ENCODE measurements at regions not wholly inside any gene's neighbourhood (a gene's known extent, or its start where the extent isn't known, plus 50 kb on each side); places are given as distances from the start of the nearest gene placed in this dataset.

DNA sequence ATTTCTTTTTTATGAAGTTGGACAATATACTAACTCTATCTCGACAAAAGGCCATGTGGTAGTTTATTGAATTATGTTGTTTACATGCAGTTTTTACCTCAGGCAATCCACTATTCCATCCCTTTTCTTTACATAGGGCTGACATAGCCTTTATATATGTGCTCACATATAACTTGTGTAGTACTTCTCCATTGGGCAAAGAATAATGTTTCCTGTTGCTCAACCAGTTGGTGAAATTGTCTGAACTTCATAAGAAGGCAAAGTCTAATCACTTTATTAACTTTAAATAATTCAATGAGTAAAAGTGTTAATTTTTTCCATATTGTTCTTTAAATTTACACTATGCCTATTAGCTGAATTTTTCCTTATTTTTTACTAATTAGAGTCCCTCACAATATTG, 1272.1 kb downstream of the EPHA7 start:
- Mint-ChIP-seq H3K4me3 (no peak overlapping the region), H3K27ac (no peak overlapping the region), H3K27me3 (no peaks in the 10 kb centered on the region), H3K36me3 (no peaks in the 10 kb centered on the region), H3K4me1 (no peaks in the 10 kb centered on the region), H3K9me3 (peaks cover 3% of the 10 kb centered on the region)
- ATAC-seq = no peak

- no peak overlapping the region for H3K4me3 Mint-ChIP-seq
- no peaks in the 10 kb centered on the region for H3K36me3 Mint-ChIP-seq
- ATAC-seq = no peak
- H3K27me3 Mint-ChIP-seq = no peaks in the 10 kb centered on the region
- H3K9me3 Mint-ChIP-seq = peaks cover 3% of the 10 kb centered on the region
- no peaks in the 10 kb centered on the region for H3K4me1 Mint-ChIP-seq
- no peak overlapping the region for H3K27ac Mint-ChIP-seq
Observed at GRCh38 chr6:92139601-92140000, 1279.8 kb downstream of the EPHA7 start.

GRCh38 chr6:92132957-92133356, 1286.4 kb downstream of the EPHA7 start:
- Mint-ChIP-seq H3K27me3 (no peaks in the 10 kb centered on the region), H3K4me1 (no peaks in the 10 kb centered on the region), H3K4me3 (no peak overlapping the region), H3K36me3 (no peaks in the 10 kb centered on the region), H3K27ac (no peak overlapping the region), H3K9me3 (peaks cover 9% of the 10 kb centered on the region)
- no peak for ATAC-seq

- Mint-ChIP-seq H3K4me3 (no peak overlapping the region), H3K9me3 (peaks cover 9% of the 10 kb centered on the region), H3K4me1 (no peaks in the 10 kb centered on the region), H3K27ac (no peak overlapping the region), H3K27me3 (no peaks in the 10 kb centered on the region), H3K36me3 (no peaks in the 10 kb centered on the region)
- ATAC-seq = no peak
Observed at GRCh38 chr6:92132457-92132856, 1286.9 kb downstream of the EPHA7 start.

- H3K4me3 Mint-ChIP-seq = no peak overlapping the region
- H3K27ac Mint-ChIP-seq = no peak overlapping the region
- no peak for ATAC-seq
- no peaks in the 10 kb centered on the region for H3K36me3 Mint-ChIP-seq
- peaks cover 9% of the 10 kb centered on the region for H3K9me3 Mint-ChIP-seq
- no peaks in the 10 kb centered on the region for H3K27me3 Mint-ChIP-seq
- no peaks in the 10 kb centered on the region for H3K4me1 Mint-ChIP-seq
Observed at GRCh38 chr6:92130944-92131343, 1288.4 kb downstream of the EPHA7 start.

GRCh38 chr6:92126983-92127382, 1292.4 kb downstream of the EPHA7 start:
- Mint-ChIP-seq H3K27ac (no peak overlapping the region), H3K9me3 (peaks cover 3% of the 10 kb centered on the region), H3K4me1 (no peaks in the 10 kb centered on the region), H3K36me3 (no peaks in the 10 kb centered on the region), H3K4me3 (no peak overlapping the region), H3K27me3 (no peaks in the 10 kb centered on the region)
- no peak for ATAC-seq

DNA sequence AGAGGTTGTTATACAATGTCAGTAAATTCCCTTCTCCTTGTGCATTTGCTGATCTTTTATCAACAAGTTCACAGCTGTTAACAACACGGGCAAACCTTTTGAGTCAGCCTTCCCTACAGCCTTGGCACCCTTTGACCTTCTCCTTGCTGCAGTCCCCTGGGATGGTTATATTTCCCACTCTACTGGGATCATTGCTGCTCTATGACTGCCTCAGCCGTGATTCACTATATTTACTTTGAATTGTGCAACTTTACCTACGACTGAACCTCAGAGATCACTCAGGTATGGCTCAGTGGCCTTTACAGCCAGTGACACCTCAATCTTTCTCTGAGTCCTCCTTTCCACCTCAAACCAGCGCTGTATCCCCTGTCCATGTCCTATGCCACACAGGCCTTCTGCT, 1293.3 kb downstream of the EPHA7 start:
- no peaks in the 10 kb centered on the region for H3K27me3 Mint-ChIP-seq
- H3K36me3 Mint-ChIP-seq = no peaks in the 10 kb centered on the region
- H3K9me3 Mint-ChIP-seq = peaks cover 3% of the 10 kb centered on the region
- no peaks in the 10 kb centered on the region for H3K4me1 Mint-ChIP-seq
- no peak overlapping the region for H3K4me3 Mint-ChIP-seq
- ATAC-seq = no peak
- H3K27ac Mint-ChIP-seq = no peak overlapping the region

GRCh38 chr6:92125681-92126080, 1293.7 kb downstream of the EPHA7 start:
- no peaks in the 10 kb centered on the region for H3K36me3 Mint-ChIP-seq
- H3K4me1 Mint-ChIP-seq = no peaks in the 10 kb centered on the region
- H3K4me3 Mint-ChIP-seq = no peak overlapping the region
- no peaks in the 10 kb centered on the region for H3K27me3 Mint-ChIP-seq
- ATAC-seq = no peak
- H3K9me3 Mint-ChIP-seq = peaks cover 3% of the 10 kb centered on the region
- H3K27ac Mint-ChIP-seq = no peak overlapping the region

DNA sequence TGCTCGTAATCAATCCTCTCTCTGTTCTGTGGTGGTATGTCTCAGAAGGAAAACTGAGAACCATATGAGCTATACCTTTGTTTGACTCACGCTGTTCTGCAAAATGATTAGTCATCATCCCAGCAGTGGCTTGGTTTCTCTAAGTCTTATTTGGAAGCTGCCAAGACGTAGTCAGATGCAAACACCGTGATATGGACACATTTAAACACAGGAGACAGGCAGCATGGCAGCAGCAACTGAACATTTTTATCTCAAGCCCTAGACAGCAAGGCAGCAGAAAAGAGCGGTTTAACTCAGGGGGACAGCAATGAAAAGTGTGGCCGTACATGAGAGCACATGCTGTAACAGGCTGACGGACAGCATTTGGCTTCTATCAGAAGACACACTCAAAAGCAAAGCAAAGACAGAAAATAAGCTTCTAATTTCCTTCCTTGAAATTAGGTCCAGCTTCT, 1295.1 kb downstream of the EPHA7 start:
- ATAC-seq = no peak
- Mint-ChIP-seq H3K4me1 (no peaks in the 10 kb centered on the region), H3K27me3 (no peaks in the 10 kb centered on the region), H3K36me3 (no peaks in the 10 kb centered on the region), H3K27ac (no peak overlapping the region), H3K9me3 (peaks cover 3% of the 10 kb centered on the region), H3K4me3 (no peak overlapping the region)

DNA sequence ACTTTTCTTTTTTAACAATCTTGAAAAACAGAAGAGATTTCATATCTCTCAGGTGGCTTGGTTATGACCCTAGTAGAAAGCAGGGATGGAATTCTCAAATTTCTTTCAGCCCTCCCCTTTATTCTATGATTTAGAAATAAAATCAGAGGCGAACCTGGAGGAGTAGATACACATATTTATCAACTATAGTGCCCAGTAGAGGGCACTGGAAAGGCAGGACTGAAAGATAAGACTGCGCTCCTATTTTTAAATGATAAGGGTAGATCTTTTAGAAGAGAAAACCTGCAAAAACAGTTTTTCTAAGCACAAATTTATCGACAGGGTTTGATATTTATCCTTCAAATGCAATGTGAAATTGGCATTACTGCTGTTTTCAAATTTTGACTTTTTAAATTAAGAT, 1296.6 kb downstream of the EPHA7 start:
- H3K9me3 Mint-ChIP-seq = no peaks in the 10 kb centered on the region
- no peaks in the 10 kb centered on the region for H3K36me3 Mint-ChIP-seq
- no peak for ATAC-seq

GRCh38 chr6:92121228-92121627, 1298.1 kb downstream of the EPHA7 start:
- H3K27ac Mint-ChIP-seq = no peak overlapping the region
- H3K9me3 Mint-ChIP-seq = no peaks in the 10 kb centered on the region
- H3K36me3 Mint-ChIP-seq = no peaks in the 10 kb centered on the region
- no peak overlapping the region for H3K4me3 Mint-ChIP-seq
- H3K27me3 Mint-ChIP-seq = no peaks in the 10 kb centered on the region
- ATAC-seq = no peak
- H3K4me1 Mint-ChIP-seq = no peaks in the 10 kb centered on the region

More for the DNA sequence above, 1296.6 kb downstream of the EPHA7 start:
- H3K4me3 Mint-ChIP-seq = no peak overlapping the region
- no peak overlapping the region for H3K27ac Mint-ChIP-seq
- H3K4me1 Mint-ChIP-seq = no peaks in the 10 kb centered on the region
- H3K27me3 Mint-ChIP-seq = no peaks in the 10 kb centered on the region

DNA sequence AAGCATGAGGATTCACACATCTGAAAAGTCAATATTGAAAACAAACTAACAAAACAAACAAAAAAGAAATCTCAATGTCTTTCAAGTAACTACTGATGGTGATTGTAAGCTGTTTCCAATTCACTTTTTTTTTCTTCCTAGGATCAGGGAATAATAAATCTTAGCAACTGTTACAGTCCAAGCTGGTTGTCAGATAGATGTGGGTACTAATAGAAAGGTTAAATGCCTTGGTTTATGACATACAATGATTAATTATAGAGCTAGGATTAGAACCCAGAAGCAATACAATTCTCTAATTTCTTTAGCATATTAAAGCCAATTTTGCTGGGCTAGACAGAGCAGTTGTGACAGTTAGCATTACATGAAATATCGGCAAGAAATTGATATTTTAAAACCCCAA, 1301.6 kb downstream of the EPHA7 start:
- Mint-ChIP-seq H3K27me3 (no peaks in the 10 kb centered on the region), H3K4me1 (no peaks in the 10 kb centered on the region), H3K36me3 (no peaks in the 10 kb centered on the region), H3K9me3 (no peaks in the 10 kb centered on the region), H3K4me3 (no peak overlapping the region), H3K27ac (no peak overlapping the region)
- ATAC-seq = no peak

- H3K4me3 Mint-ChIP-seq = no peak overlapping the region
- no peak overlapping the region for H3K27ac Mint-ChIP-seq
- no peaks in the 10 kb centered on the region for H3K36me3 Mint-ChIP-seq
- no peak for ATAC-seq
- H3K9me3 Mint-ChIP-seq = no peaks in the 10 kb centered on the region
- H3K27me3 Mint-ChIP-seq = no peaks in the 10 kb centered on the region
- H3K4me1 Mint-ChIP-seq = no peaks in the 10 kb centered on the region
Observed at GRCh38 chr6:92114797-92115196, 1304.6 kb downstream of the EPHA7 start.

DNA sequence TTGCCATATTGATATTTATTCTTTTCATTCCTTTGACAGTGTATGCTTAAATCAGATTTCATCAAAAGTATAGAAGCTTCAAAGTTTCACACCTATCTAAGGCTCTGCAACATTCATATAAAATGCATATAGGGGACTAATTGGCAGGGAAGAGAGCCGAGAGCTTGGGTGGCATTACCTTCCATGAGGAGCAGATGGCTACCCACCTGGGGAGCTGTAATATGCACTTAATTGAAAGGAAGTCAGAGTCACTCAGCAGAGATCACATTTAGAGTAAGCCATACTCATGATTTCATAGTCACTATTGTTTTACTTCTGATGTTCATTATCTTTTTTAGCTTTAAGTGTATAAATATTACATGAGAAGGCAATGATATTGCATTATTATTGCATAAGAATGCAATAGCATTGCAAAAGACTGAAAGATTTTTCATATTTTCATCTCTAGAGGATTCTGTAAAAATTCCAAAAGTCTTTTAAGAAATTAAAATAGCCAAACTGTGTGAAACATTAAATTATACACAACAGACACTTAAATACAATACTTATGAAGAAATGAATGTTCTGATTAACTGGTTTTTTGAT, 1305.2 kb downstream of the EPHA7 start:
- Mint-ChIP-seq H3K27ac (no peak overlapping the region), H3K36me3 (no peaks in the 10 kb centered on the region), H3K4me1 (no peaks in the 10 kb centered on the region), H3K9me3 (no peaks in the 10 kb centered on the region), H3K4me3 (no peak overlapping the region), H3K27me3 (no peaks in the 10 kb centered on the region)
- ATAC-seq = no peak

DNA sequence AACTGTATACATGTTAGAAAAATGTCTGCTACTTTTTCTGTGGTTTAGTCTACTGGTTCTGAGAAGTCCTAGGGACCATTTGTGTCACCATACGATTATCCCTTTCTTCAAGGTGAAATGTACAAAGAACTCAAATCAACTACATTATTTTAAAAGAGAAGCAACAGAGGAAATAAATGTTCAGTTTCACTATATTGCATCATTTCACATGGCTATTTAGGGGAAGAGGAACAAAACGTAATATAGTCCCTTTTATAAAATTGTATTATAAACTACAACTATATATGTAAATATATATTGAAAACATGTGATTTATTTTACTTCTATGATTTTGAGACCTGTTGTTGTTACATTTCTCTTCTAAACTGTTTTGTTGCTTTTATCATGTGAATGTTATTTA, 1308.0 kb downstream of the EPHA7 start:
- Mint-ChIP-seq H3K27ac (no peak overlapping the region), H3K4me1 (no peaks in the 10 kb centered on the region), H3K36me3 (no peaks in the 10 kb centered on the region), H3K27me3 (no peaks in the 10 kb centered on the region), H3K4me3 (no peak overlapping the region), H3K9me3 (peaks cover 3% of the 10 kb centered on the region)
- no peak for ATAC-seq

- no peak overlapping the region for H3K27ac Mint-ChIP-seq
- no peak for ATAC-seq
- no peaks in the 10 kb centered on the region for H3K4me1 Mint-ChIP-seq
- peaks cover 6% of the 10 kb centered on the region for H3K9me3 Mint-ChIP-seq
- H3K4me3 Mint-ChIP-seq = no peak overlapping the region
- no peaks in the 10 kb centered on the region for H3K36me3 Mint-ChIP-seq
- no peaks in the 10 kb centered on the region for H3K27me3 Mint-ChIP-seq
Observed at GRCh38 chr6:92110403-92110802, 1309.0 kb downstream of the EPHA7 start.

DNA sequence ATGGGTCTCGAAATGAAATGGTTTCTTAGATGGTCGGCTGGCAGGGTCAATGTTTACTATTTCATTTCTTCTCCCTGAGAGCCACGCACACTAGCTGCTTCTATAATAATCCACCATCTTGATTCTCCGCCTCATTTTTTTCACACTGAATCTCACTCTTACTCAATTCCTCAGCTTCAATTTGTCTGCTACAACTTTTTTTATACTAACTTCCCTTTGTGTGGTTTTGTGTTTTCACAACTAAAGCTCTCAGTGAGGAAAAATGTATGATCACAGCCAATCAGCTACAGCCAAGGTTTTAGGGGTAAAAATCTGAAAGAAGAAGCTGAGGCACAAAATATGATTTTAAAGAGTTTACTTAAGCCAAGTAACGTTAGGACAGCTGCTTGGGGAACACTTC, 1309.4 kb downstream of the EPHA7 start:
- no peak overlapping the region for H3K27ac Mint-ChIP-seq
- H3K9me3 Mint-ChIP-seq = peaks cover 6% of the 10 kb centered on the region
- H3K36me3 Mint-ChIP-seq = no peaks in the 10 kb centered on the region
- ATAC-seq = no peak
- no peak overlapping the region for H3K4me3 Mint-ChIP-seq
- H3K27me3 Mint-ChIP-seq = no peaks in the 10 kb centered on the region
- no peaks in the 10 kb centered on the region for H3K4me1 Mint-ChIP-seq
